DOHH2 (cell line): ENCODE measurements at regions not wholly inside any gene's neighbourhood (a gene's known extent, or its start where the extent isn't known, plus 50 kb on each side); places are given as distances from the start of the nearest gene placed in this dataset.

Experiments
- EZH2phosphoT487 ChIP-seq: fragments of 200-600 bp; sonication (generic); IDR thresholded peaks from 2 replicates; pipeline ENCODE4 v1.6.1; 2017; ENCODE audit warnings: borderline replicate concordance, mild to moderate bottlenecking, antibody characterized with exemption, low read length, moderate library complexity, mixed read lengths
- TF ChIP-seq, protein P1 (sequence below): fragments of 200-600 bp; sonication (generic); IDR thresholded peaks from one replicate; pipeline ENCODE4 v1.5.1; 2014; ENCODE audit warnings: antibody characterized with exemption, mild to moderate bottlenecking, low read depth, low read length; ENCODE audit not compliant: poor library complexity, severe bottlenecking

DNA sequence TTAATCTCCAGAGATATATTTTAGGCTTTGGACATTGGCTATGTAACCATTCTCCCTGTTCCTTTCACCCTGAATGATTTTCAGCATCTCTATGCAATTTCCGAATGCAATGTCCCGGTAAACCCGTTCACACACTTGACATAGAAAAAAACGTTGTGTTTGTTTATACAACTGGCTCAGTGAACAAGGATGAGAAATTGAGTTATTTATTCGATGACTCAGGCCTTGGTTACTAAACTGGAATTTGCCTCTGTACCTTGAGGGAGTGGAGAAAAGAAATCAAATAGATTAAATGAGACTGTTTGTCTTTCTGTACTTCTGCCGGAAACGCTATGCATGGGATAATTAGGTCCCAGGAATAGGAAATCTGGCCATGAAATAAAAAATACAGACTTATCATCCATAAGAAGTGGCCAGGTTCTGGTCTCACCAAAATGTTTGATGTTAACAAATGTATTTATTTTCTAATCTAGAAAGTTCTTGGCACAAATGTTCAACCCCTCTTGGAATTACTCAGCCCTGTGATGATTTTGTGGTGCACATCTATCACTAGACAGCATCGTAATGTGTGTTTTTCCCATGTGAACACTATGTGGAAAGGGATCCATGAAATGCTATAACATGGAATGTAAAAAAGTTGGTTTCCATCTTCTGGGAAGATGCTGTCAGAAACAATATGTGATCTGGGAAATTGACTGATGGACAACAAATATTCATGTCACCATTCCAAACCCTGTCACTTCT, 253.9 kb downstream of the DUSP10 start:
- TF ChIP-seq, protein P1, sequence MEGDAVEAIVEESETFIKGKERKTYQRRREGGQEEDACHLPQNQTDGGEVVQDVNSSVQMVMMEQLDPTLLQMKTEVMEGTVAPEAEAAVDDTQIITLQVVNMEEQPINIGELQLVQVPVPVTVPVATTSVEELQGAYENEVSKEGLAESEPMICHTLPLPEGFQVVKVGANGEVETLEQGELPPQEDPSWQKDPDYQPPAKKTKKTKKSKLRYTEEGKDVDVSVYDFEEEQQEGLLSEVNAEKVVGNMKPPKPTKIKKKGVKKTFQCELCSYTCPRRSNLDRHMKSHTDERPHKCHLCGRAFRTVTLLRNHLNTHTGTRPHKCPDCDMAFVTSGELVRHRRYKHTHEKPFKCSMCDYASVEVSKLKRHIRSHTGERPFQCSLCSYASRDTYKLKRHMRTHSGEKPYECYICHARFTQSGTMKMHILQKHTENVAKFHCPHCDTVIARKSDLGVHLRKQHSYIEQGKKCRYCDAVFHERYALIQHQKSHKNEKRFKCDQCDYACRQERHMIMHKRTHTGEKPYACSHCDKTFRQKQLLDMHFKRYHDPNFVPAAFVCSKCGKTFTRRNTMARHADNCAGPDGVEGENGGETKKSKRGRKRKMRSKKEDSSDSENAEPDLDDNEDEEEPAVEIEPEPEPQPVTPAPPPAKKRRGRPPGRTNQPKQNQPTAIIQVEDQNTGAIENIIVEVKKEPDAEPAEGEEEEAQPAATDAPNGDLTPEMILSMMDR, result no peak
- no peak for TF ChIP-seq EZH2phosphoT487
